ENCODE measurements at regions not wholly inside any gene's neighbourhood (a gene's known extent, or its start where the extent isn't known, plus 50 kb on each side); places are given as distances from the start of the nearest gene placed in this dataset.

GRCh38 chr2:129117434-129117833, 798.8 kb upstream of the HS6ST1 start:
- no peak for DNase-seq

- DNase-seq = no peak
Observed at GRCh38 chr2:129118296-129118695, 799.6 kb upstream of the HS6ST1 start.

GRCh38 chr2:129129087-129129486, 810.4 kb upstream of the HS6ST1 start:
- no peak for DNase-seq

GRCh38 chr2:129133692-129134641, 815.3 kb upstream of the HS6ST1 start:
- no peak for DNase-seq

- no peak for DNase-seq
Observed at GRCh38 chr2:129135017-129135416, 816.3 kb upstream of the HS6ST1 start.

GRCh38 chr2:129139380-129139779, 820.7 kb upstream of the HS6ST1 start:
- DNase-seq = no peak

GRCh38 chr2:129142465-129142864, 823.8 kb upstream of the HS6ST1 start:
- DNase-seq = no peak

- no peak for DNase-seq
Observed at GRCh38 chr2:129144082-129144791, 825.6 kb upstream of the HS6ST1 start.

- DNase-seq = no peak
Observed at GRCh38 chr2:129152514-129152913, 827.0 kb upstream of the RAB6C start.

GRCh38 chr2:129160879-129161278, 818.6 kb upstream of the RAB6C start:
- no peak for DNase-seq

- DNase-seq = no peak
Observed at GRCh38 chr2:129164220-129164949, 815.1 kb upstream of the RAB6C start.

- DNase-seq = no peak
Observed at GRCh38 chr2:129165006-129165405, 814.5 kb upstream of the RAB6C start.

GRCh38 chr2:129167456-129167855, 812.0 kb upstream of the RAB6C start:
- DNase-seq = no peak

- no peak for DNase-seq
Observed at GRCh38 chr2:129170570-129170969, 808.9 kb upstream of the RAB6C start.

- DNase-seq = no peak
Observed at GRCh38 chr2:129174143-129174542, 805.3 kb upstream of the RAB6C start.

- DNase-seq = no peak
Observed at GRCh38 chr2:129175051-129175450, 804.4 kb upstream of the RAB6C start.

GRCh38 chr2:129176375-129176774, 803.1 kb upstream of the RAB6C start:
- no peak for DNase-seq

GRCh38 chr2:129178356-129178755, 801.1 kb upstream of the RAB6C start:
- DNase-seq = no peak

- no peak for DNase-seq
Observed at GRCh38 chr2:129179199-129179598, 800.3 kb upstream of the RAB6C start.

GRCh38 chr2:129180124-129180716, 799.2 kb upstream of the RAB6C start:
- DNase-seq = no peak

GRCh38 chr2:129181433-129181832, 798.0 kb upstream of the RAB6C start:
- no peak for DNase-seq

- DNase-seq = no peak
Observed at GRCh38 chr2:129181963-129182362, 797.5 kb upstream of the RAB6C start.

GRCh38 chr2:129187343-129187742, 792.1 kb upstream of the RAB6C start:
- DNase-seq = no peak

Data from 8988T (cell line).